ENCODE measurements at regions not wholly inside any gene's neighbourhood (a gene's known extent, or its start where the extent isn't known, plus 50 kb on each side); places are given as distances from the start of the nearest gene placed in this dataset.
"Not testable (repeated sequence)": the region's sequence is repeated elsewhere in the genome, so short reads cannot be mapped to it uniquely, and the experiment has no call there.

DNA sequence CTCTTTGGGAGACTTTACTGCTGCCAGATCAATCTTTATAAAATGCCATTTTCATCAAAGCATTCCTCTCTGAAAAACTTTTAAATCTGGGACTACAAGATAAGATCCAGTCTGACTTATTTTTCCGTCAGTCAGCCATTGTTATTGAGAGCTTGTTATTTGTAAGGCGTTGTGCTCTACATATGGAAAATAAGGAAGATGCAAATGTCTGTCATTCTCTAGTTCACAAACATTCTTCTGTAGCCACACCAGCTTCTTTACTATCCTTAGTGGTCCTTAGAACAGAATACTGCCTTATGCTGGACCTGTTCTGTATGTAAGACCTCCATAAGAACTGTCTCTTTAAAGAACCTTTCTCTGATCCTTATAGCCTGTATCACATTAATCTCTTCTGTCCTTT lies 120.3 kb upstream of the NBPF19 start:
- TF ChIP-seq EZH2 (IDR thresholded peaks at IDR 0.05; ENCODE audit: borderline replicate concordance, low read depth, low read length, severe bottlenecking); CTCF (IDR thresholded peaks at IDR 0.05; ENCODE audit: extremely low read depth in 1 of 2, insufficient read depth in 1 of 2, low read depth in 1 of 2, low read length in 2 of 2); POLR2AphosphoS5 (IDR thresholded peaks at IDR 0.05; ENCODE audit: insufficient read depth, low read depth, low read length); POLR2A (IDR thresholded peaks at IDR 0.05; ENCODE audit: low read depth, low read length); JUN (IDR thresholded peaks at IDR 0.05; ENCODE audit: borderline replicate concordance, insufficient read depth, insufficient read length, low read depth); MYC (IDR thresholded peaks at IDR 0.05; ENCODE audit: low read depth, low read length); FOS (IDR thresholded peaks at IDR 0.05; ENCODE audit: borderline replicate concordance, insufficient read depth, low read length): not testable (repeated sequence)
- TF ChIP-seq, protein P1, sequence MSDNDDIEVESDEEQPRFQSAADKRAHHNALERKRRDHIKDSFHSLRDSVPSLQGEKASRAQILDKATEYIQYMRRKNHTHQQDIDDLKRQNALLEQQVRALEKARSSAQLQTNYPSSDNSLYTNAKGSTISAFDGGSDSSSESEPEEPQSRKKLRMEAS (IDR thresholded peaks at IDR 0.05; ENCODE audit: insufficient read depth, insufficient read length), result not testable (repeated sequence)

Data from endothelial cell of umbilical vein (primary cell).